DND-41 (cell line): ENCODE measurements at regions not wholly inside any gene's neighbourhood (a gene's known extent, or its start where the extent isn't known, plus 50 kb on each side); places are given as distances from the start of the nearest gene placed in this dataset.
"Not testable (repeated sequence)": the region's sequence is repeated elsewhere in the genome, so short reads cannot be mapped to it uniquely, and the experiment has no call there.

Experiments
- ATAC-seq: fragments of 200-7000 bp; cut with Tn5 transposase; 3 replicates; pipeline ENCODE4 v1.9.1; 2021; ENCODE audit warnings: low read depth; ENCODE audit not compliant: insufficient read depth
- DNase-seq: peaks from one replicate; pipeline ENCODE4 v3.0.0-alpha.2; 2020
- H2AFZ ChIP-seq: 2 replicates; pipeline ENCODE4 v1.6.0; 2012; ENCODE audit warnings: low read depth, low read length
- H3K27ac ChIP-seq: 2 replicates; pipeline ENCODE4 v1.5.1; 2012; ENCODE audit warnings: low read length, inconsistent platforms
- H3K27me3 ChIP-seq: fragments of 200-600 bp; sonication (generic); 2 replicates; pipeline ENCODE4 v1.6.0; 2012; ENCODE audit warnings: low read length, mild to moderate bottlenecking, inconsistent platforms; ENCODE audit not compliant: insufficient read depth, poor library complexity
- H3K36me3 ChIP-seq: 2 replicates; pipeline ENCODE4 v1.5.1; 2012; ENCODE audit warnings: low read length, inconsistent platforms; ENCODE audit not compliant: insufficient read depth
- H3K4me1 ChIP-seq: 2 replicates; pipeline ENCODE4 v1.5.1; 2012; ENCODE audit warnings: mild to moderate bottlenecking, low read length; ENCODE audit not compliant: insufficient read depth
- H3K4me2 ChIP-seq: 2 replicates; pipeline ENCODE4 v1.6.0; 2012; ENCODE audit warnings: mild to moderate bottlenecking, moderate library complexity, low read length, inconsistent platforms; ENCODE audit not compliant: insufficient read depth
- H3K4me3 ChIP-seq, 2 experiments: fragments of 200-600 bp in 1 of 2; shearing (Covaris generic) in 1 of 2; 2 replicates each; pipeline ENCODE4 v1.5.1; 2012 to 2016; ENCODE audit warnings: inconsistent platforms in 2 of 2, low read length in 2 of 2, mild to moderate bottlenecking in 2 of 2, low read depth in 1 of 2, moderate library complexity in 1 of 2
- H3K79me2 ChIP-seq: 2 replicates; pipeline ENCODE4 v1.6.0; 2012; ENCODE audit warnings: low read length, inconsistent platforms; ENCODE audit not compliant: insufficient read depth
- H3K9ac ChIP-seq: 2 replicates; pipeline ENCODE4 v1.6.0; 2012; ENCODE audit warnings: low read depth, mild to moderate bottlenecking, inconsistent platforms, low read length, moderate library complexity
- H3K9me3 ChIP-seq: 2 replicates; pipeline ENCODE4 v1.5.1; 2012; ENCODE audit warnings: low read length, moderate library complexity, mild to moderate bottlenecking, inconsistent platforms; ENCODE audit not compliant: insufficient read depth, severe bottlenecking
- H4K20me1 ChIP-seq: 2 replicates; pipeline ENCODE4 v1.6.0; 2012; ENCODE audit warnings: low read length; ENCODE audit not compliant: insufficient read depth
- EZH2 ChIP-seq: IDR thresholded peaks from 3 replicates; pipeline ENCODE4 v1.6.1; 2012; ENCODE audit warnings: borderline replicate concordance, low read depth, mild to moderate bottlenecking, moderate library complexity, low read length, inconsistent platforms; ENCODE audit not compliant: severe bottlenecking
- TF ChIP-seq, protein P1 (sequence below): IDR thresholded peaks from 2 replicates; pipeline ENCODE4 v1.5.1; 2012; ENCODE audit warnings: borderline replicate concordance, low read length, moderate library complexity, mild to moderate bottlenecking; ENCODE audit not compliant: poor library complexity, severe bottlenecking; ENCODE audit errors: extremely low read depth

DNA sequence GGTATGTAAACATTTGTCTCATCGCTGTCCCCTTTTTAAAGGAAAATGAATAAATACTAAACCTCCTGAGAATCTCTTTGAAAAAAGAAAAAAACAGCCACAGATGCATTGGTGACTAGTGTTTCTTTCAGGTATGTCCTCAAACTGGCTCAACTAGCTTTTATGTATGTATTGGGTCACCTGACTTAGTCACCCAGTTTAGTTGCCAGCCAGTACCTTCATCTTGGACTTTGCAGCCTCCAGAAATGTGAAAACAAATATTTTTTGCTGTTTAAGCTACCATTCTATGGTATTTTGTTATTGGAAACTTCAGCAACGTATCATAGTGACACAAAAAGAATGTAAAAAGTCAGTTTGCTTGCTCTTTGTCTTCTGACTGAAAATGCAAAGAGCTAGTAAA lies 1263.5 kb downstream of the FAM133A start:
- no peak for ATAC-seq
- TF ChIP-seq, protein P1, sequence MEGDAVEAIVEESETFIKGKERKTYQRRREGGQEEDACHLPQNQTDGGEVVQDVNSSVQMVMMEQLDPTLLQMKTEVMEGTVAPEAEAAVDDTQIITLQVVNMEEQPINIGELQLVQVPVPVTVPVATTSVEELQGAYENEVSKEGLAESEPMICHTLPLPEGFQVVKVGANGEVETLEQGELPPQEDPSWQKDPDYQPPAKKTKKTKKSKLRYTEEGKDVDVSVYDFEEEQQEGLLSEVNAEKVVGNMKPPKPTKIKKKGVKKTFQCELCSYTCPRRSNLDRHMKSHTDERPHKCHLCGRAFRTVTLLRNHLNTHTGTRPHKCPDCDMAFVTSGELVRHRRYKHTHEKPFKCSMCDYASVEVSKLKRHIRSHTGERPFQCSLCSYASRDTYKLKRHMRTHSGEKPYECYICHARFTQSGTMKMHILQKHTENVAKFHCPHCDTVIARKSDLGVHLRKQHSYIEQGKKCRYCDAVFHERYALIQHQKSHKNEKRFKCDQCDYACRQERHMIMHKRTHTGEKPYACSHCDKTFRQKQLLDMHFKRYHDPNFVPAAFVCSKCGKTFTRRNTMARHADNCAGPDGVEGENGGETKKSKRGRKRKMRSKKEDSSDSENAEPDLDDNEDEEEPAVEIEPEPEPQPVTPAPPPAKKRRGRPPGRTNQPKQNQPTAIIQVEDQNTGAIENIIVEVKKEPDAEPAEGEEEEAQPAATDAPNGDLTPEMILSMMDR = no peak
- TF ChIP-seq EZH2 = no peak
- no peak overlapping the region for H3K4me2 ChIP-seq
- H3K27me3 ChIP-seq = no peaks in the 10 kb centered on the region
- H3K27ac ChIP-seq = no peak overlapping the region
- H3K9me3 ChIP-seq = no peaks in the 10 kb centered on the region
- no peaks in the 10 kb centered on the region for H3K36me3 ChIP-seq
- H3K9ac ChIP-seq = no peak overlapping the region
- no peaks in the 10 kb centered on the region for H3K79me2 ChIP-seq
- no peaks in the 10 kb centered on the region for H4K20me1 ChIP-seq
- H3K4me3 ChIP-seq = no peak overlapping the region
- DNase-seq = no peak
- H2AFZ ChIP-seq = no peak overlapping the region
- no peaks in the 10 kb centered on the region for H3K4me1 ChIP-seq

DNA sequence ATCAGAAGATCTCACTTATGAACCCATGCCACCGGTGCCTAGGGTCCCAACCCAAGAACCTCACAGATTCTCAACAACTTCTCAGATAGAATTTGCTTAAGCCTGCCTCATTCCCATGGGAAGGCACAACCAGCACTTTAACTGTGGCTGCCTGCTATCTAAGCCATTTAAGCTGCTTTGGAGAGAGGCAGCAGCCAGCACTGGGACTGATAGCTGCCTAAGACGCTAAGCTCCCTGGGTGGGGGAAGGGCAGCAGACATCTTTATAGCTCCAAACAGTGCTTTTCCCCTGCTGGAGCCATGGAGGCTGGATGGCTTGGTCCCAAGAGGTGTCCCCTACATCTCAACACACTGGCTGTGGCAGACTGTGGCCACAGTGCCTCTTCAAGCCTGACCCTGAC lies 1268.6 kb downstream of the FAM133A start:
- ATAC-seq = no peak
- no peaks in the 10 kb centered on the region for H3K9me3 ChIP-seq
- no peak overlapping the region for H3K9ac ChIP-seq
- no peaks in the 10 kb centered on the region for H4K20me1 ChIP-seq
- no peak overlapping the region for H2AFZ ChIP-seq
- H3K79me2 ChIP-seq = no peaks in the 10 kb centered on the region
- no peak overlapping the region for H3K4me2 ChIP-seq
- no peaks in the 10 kb centered on the region for H3K27me3 ChIP-seq
- no peak for TF ChIP-seq EZH2
- TF ChIP-seq, protein P1 = no peak
- no peak for DNase-seq
- H3K27ac ChIP-seq = no peak overlapping the region
- H3K4me1 ChIP-seq = no peaks in the 10 kb centered on the region
- H3K36me3 ChIP-seq = no peaks in the 10 kb centered on the region
- no peak overlapping the region for H3K4me3 ChIP-seq

DNA sequence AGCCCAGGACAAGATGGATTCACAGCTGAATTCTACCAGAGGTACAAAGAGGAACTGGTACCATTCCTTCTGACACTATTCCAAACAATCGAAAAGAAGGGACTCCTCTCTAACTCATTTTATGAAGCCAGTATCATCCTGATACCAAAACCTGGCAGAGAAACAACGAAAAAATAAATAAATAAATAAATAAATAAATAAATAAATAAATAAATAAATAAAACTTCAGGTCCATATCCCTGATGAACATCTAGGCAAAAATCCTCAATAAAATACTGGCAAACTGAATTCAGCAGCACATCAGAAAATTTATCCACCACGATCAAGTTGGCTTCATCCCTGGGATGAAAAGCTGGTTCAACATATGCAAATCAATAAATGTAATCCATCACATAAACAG lies 1272.1 kb downstream of the FAM133A start:
- DNase-seq, H3K4me3 ChIP-seq, H3K4me1 ChIP-seq, H4K20me1 ChIP-seq, H3K4me2 ChIP-seq, H3K79me2 ChIP-seq, H3K27ac ChIP-seq, H3K27me3 ChIP-seq, H3K9me3 ChIP-seq, H3K36me3 ChIP-seq, ATAC-seq, H3K9ac ChIP-seq, H2AFZ ChIP-seq: not testable (repeated sequence)

DNA sequence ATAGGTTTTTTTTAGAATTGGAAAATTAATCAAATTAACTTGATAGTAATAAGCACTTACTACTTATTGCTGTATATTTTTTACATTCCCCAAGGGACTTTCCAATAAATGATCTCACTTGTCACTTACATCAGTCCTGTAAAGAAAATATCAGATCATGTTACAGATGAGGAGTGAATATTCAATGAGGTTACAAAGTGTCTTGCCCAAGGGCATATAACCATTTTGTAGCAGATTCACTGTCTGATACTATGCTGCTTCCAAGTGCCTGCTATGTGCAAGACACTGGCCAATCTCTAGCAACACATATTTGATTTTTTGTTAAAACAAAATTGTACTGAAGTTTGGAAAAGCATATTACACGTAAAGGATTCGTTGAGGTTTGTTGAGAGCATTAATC lies 1287.7 kb downstream of the FAM133A start:
- no peak overlapping the region for H3K27ac ChIP-seq
- ATAC-seq (no peak), DNase-seq (no peak)
- no peaks in the 10 kb centered on the region for H3K4me1 ChIP-seq
- H3K36me3 ChIP-seq = no peaks in the 10 kb centered on the region
- H3K9me3 ChIP-seq = no peaks in the 10 kb centered on the region
- TF ChIP-seq, protein P1 = no peak
- H3K79me2 ChIP-seq = no peaks in the 10 kb centered on the region
- H2AFZ ChIP-seq = no peak overlapping the region
- H3K9ac ChIP-seq = no peak overlapping the region
- no peaks in the 10 kb centered on the region for H4K20me1 ChIP-seq
- no peaks in the 10 kb centered on the region for H3K27me3 ChIP-seq
- H3K4me3 ChIP-seq = no peak overlapping the region
- H3K4me2 ChIP-seq = no peak overlapping the region
